ENCODE measurements at regions not wholly inside any gene's neighbourhood (a gene's known extent, or its start where the extent isn't known, plus 50 kb on each side); places are given as distances from the start of the nearest gene placed in this dataset.

GRCh38 chr18:46273861-46274260 is 169.7 kb downstream of the HAUS1 start:
- Histone ChIP-seq H2BK12ac (ENCODE audit: low read length) (no peak overlapping the region), H3K4ac (ENCODE audit: low read length) (no peak overlapping the region), H3K4me2 (ENCODE audit: insufficient read depth, low read length, poor library complexity, severe bottlenecking) (no peak overlapping the region), H2BK15ac (ENCODE audit: low read length) (no peak overlapping the region), H2BK120ac (ENCODE audit: low read depth, low read length) (no peak overlapping the region), H3K27me3 (ENCODE audit: control insufficient read depth in 3 of 3, insufficient read depth in 3 of 3, low read depth in 1 of 3, low read length in 3 of 3) (no peaks in the 10 kb centered on the region), H3K79me1 (ENCODE audit: low read depth, low read length) (no peaks in the 10 kb centered on the region), H3K9ac (ENCODE audit: low read depth, low read length, poor library complexity) (no peak overlapping the region), H3K23ac (ENCODE audit: low read depth, low read length, poor library complexity) (no peak overlapping the region), H3K14ac (ENCODE audit: low read length) (no peak overlapping the region), H3K18ac (ENCODE audit: low read length) (no peak overlapping the region), H4K91ac (ENCODE audit: low read depth, low read length, poor library complexity) (no peak overlapping the region), H3K9me3 (replicated peaks in 1 of 2; ENCODE audit: control insufficient read depth in 2 of 2, insufficient read depth in 1 of 2, low read depth in 1 of 2, low read length in 2 of 2) (no peaks in the 10 kb centered on the region), H4K8ac (ENCODE audit: low read depth, low read length) (no peak overlapping the region), H3K4me3 (ENCODE audit: low read length in 2 of 2) (no peak overlapping the region), H3K4me1 (ENCODE audit: control insufficient read depth in 2 of 2, insufficient read depth in 1 of 2, low read depth in 1 of 2, low read length in 2 of 2) (peaks cover 2 to 8% of the 10 kb centered on the region in 2 donors), H3K36me3 (replicated peaks in 1 of 2; ENCODE audit: control insufficient read depth in 2 of 2, insufficient read depth in 2 of 2, low read length in 2 of 2) (no peaks in the 10 kb centered on the region), H2BK5ac (ENCODE audit: low read length) (no peak overlapping the region), H3K27ac (replicated peaks; ENCODE audit: low read length) (no peak overlapping the region), H2AFZ (ENCODE audit: low read length) (no peak overlapping the region), H2AK5ac (ENCODE audit: low read depth, low read length) (no peak overlapping the region)
- WGBS, 2 donors (ENCODE audit: extremely low coverage in 2 of 2, insufficient read length in 2 of 2, insufficient replicate concordance in 1 of 2) = no CpG with 5 or more reads among the region's 1 CpG
- DNase-seq (ENCODE audit: low spot score) = no peak

GRCh38 chr18:46274266-46274665 is 170.1 kb downstream of the HAUS1 start:
- Histone ChIP-seq H3K9me3 (replicated peaks in 1 of 2; ENCODE audit: control insufficient read depth in 2 of 2, insufficient read depth in 1 of 2, low read depth in 1 of 2, low read length in 2 of 2) (no peaks in the 10 kb centered on the region), H3K27ac (replicated peaks; ENCODE audit: low read length) (no peak overlapping the region), H3K4ac (ENCODE audit: low read length) (no peak overlapping the region), H3K4me3 (ENCODE audit: low read length in 2 of 2) (no peak overlapping the region), H3K27me3 (ENCODE audit: control insufficient read depth in 3 of 3, insufficient read depth in 3 of 3, low read depth in 1 of 3, low read length in 3 of 3) (no peaks in the 10 kb centered on the region), H2BK5ac (ENCODE audit: low read length) (no peak overlapping the region), H2BK15ac (ENCODE audit: low read length) (no peak overlapping the region), H3K36me3 (replicated peaks in 1 of 2; ENCODE audit: control insufficient read depth in 2 of 2, insufficient read depth in 2 of 2, low read length in 2 of 2) (no peaks in the 10 kb centered on the region), H2AFZ (ENCODE audit: low read length) (no peak overlapping the region), H3K9ac (ENCODE audit: low read depth, low read length, poor library complexity) (no peak overlapping the region), H3K23ac (ENCODE audit: low read depth, low read length, poor library complexity) (no peak overlapping the region), H3K4me2 (ENCODE audit: insufficient read depth, low read length, poor library complexity, severe bottlenecking) (no peak overlapping the region), H2AK5ac (ENCODE audit: low read depth, low read length) (no peak overlapping the region), H4K8ac (ENCODE audit: low read depth, low read length) (no peak overlapping the region), H2BK120ac (ENCODE audit: low read depth, low read length) (no peak overlapping the region), H3K18ac (ENCODE audit: low read length) (no peak overlapping the region), H4K91ac (ENCODE audit: low read depth, low read length, poor library complexity) (no peak overlapping the region), H3K79me1 (ENCODE audit: low read depth, low read length) (no peaks in the 10 kb centered on the region), H2BK12ac (ENCODE audit: low read length) (no peak overlapping the region), H3K14ac (ENCODE audit: low read length) (no peak overlapping the region), H3K4me1 (ENCODE audit: control insufficient read depth in 2 of 2, insufficient read depth in 1 of 2, low read depth in 1 of 2, low read length in 2 of 2) (peaks cover 2 to 8% of the 10 kb centered on the region in 2 donors)
- no CpG with 5 or more reads among the region's 1 CpG for WGBS, 2 donors (ENCODE audit: extremely low coverage in 2 of 2, insufficient read length in 2 of 2, insufficient replicate concordance in 1 of 2)
- no peak for DNase-seq (ENCODE audit: low spot score)

- DNase-seq (ENCODE audit: low spot score) = no peak
- Histone ChIP-seq H3K9me3 (replicated peaks in 1 of 2; ENCODE audit: control insufficient read depth in 2 of 2, insufficient read depth in 1 of 2, low read depth in 1 of 2, low read length in 2 of 2) (no peaks in the 10 kb centered on the region), H3K23ac (ENCODE audit: low read depth, low read length, poor library complexity) (no peak overlapping the region), H3K27ac (replicated peaks; ENCODE audit: low read length) (no peak overlapping the region), H2AK5ac (ENCODE audit: low read depth, low read length) (no peak overlapping the region), H3K14ac (ENCODE audit: low read length) (no peak overlapping the region), H2BK15ac (ENCODE audit: low read length) (no peak overlapping the region), H3K79me1 (ENCODE audit: low read depth, low read length) (no peaks in the 10 kb centered on the region), H4K8ac (ENCODE audit: low read depth, low read length) (no peak overlapping the region), H2BK120ac (ENCODE audit: low read depth, low read length) (no peak overlapping the region), H3K4me2 (ENCODE audit: insufficient read depth, low read length, poor library complexity, severe bottlenecking) (no peak overlapping the region), H3K36me3 (replicated peaks in 1 of 2; ENCODE audit: control insufficient read depth in 2 of 2, insufficient read depth in 2 of 2, low read length in 2 of 2) (no peaks in the 10 kb centered on the region), H3K27me3 (ENCODE audit: control insufficient read depth in 3 of 3, insufficient read depth in 3 of 3, low read depth in 1 of 3, low read length in 3 of 3) (no peaks in the 10 kb centered on the region), H3K18ac (ENCODE audit: low read length) (no peak overlapping the region), H3K4me3 (ENCODE audit: low read length in 2 of 2) (no peak overlapping the region), H2AFZ (ENCODE audit: low read length) (no peak overlapping the region), H2BK12ac (ENCODE audit: low read length) (no peak overlapping the region), H2BK5ac (ENCODE audit: low read length) (no peak overlapping the region), H3K4me1 (ENCODE audit: control insufficient read depth in 2 of 2, insufficient read depth in 1 of 2, low read depth in 1 of 2, low read length in 2 of 2) (peaks cover 2 to 8% of the 10 kb centered on the region in 2 donors), H3K9ac (ENCODE audit: low read depth, low read length, poor library complexity) (no peak overlapping the region), H4K91ac (ENCODE audit: low read depth, low read length, poor library complexity) (no peak overlapping the region), H3K4ac (ENCODE audit: low read length) (no peak overlapping the region)
- WGBS, 2 donors (ENCODE audit: extremely low coverage in 2 of 2, insufficient read length in 2 of 2, insufficient replicate concordance in 1 of 2) = no CpG with 5 or more reads among the region's 4 CpGs
Observed at GRCh38 chr18:46275370-46275769, 171.2 kb downstream of the HAUS1 start.

GRCh38 chr18:46276748-46277147 is 172.6 kb downstream of the HAUS1 start:
- no peak overlapping the region for H3K14ac ChIP-seq (ENCODE audit: low read length)
- no peak overlapping the region for H4K91ac ChIP-seq (ENCODE audit: low read depth, low read length, poor library complexity)
- no peak overlapping the region for H3K18ac ChIP-seq (ENCODE audit: low read length)
- no peaks in the 10 kb centered on the region for H3K79me1 ChIP-seq (ENCODE audit: low read depth, low read length)
- no CpG with 5 or more reads among the region's 3 CpGs for WGBS, 2 donors (ENCODE audit: extremely low coverage in 2 of 2, insufficient read length in 2 of 2, insufficient replicate concordance in 1 of 2)
- H3K4me1 ChIP-seq (ENCODE audit: control insufficient read depth in 2 of 2, insufficient read depth in 1 of 2, low read depth in 1 of 2, low read length in 2 of 2) = peaks cover 2 to 8% of the 10 kb centered on the region in 2 donors
- no peak overlapping the region for H2BK15ac ChIP-seq (ENCODE audit: low read length)
- H4K8ac ChIP-seq (ENCODE audit: low read depth, low read length) = no peak overlapping the region
- H2AFZ ChIP-seq (ENCODE audit: low read length) = no peak overlapping the region
- no peak for DNase-seq (ENCODE audit: low spot score)
- no peaks in the 10 kb centered on the region for H3K27me3 ChIP-seq (ENCODE audit: control insufficient read depth in 3 of 3, insufficient read depth in 3 of 3, low read depth in 1 of 3, low read length in 3 of 3)
- H3K27ac ChIP-seq (replicated peaks; ENCODE audit: low read length) = no peak overlapping the region
- H3K9ac ChIP-seq (ENCODE audit: low read depth, low read length, poor library complexity) = no peak overlapping the region
- no peak overlapping the region for H2BK120ac ChIP-seq (ENCODE audit: low read depth, low read length)
- H2BK12ac ChIP-seq (ENCODE audit: low read length) = no peak overlapping the region
- H3K4ac ChIP-seq (ENCODE audit: low read length) = no peak overlapping the region
- no peak overlapping the region for H2AK5ac ChIP-seq (ENCODE audit: low read depth, low read length)
- H3K4me3 ChIP-seq (ENCODE audit: low read length in 2 of 2) = no peak overlapping the region
- H3K36me3 ChIP-seq (replicated peaks in 1 of 2; ENCODE audit: control insufficient read depth in 2 of 2, insufficient read depth in 2 of 2, low read length in 2 of 2) = no peaks in the 10 kb centered on the region
- no peaks in the 10 kb centered on the region for H3K9me3 ChIP-seq (replicated peaks in 1 of 2; ENCODE audit: control insufficient read depth in 2 of 2, insufficient read depth in 1 of 2, low read depth in 1 of 2, low read length in 2 of 2)
- no peak overlapping the region for H3K4me2 ChIP-seq (ENCODE audit: insufficient read depth, low read length, poor library complexity, severe bottlenecking)
- no peak overlapping the region for H3K23ac ChIP-seq (ENCODE audit: low read depth, low read length, poor library complexity)
- no peak overlapping the region for H2BK5ac ChIP-seq (ENCODE audit: low read length)
